ENCODE measurements at regions not wholly inside any gene's neighbourhood (a gene's known extent, or its start where the extent isn't known, plus 50 kb on each side); places are given as distances from the start of the nearest gene placed in this dataset.

GRCh38 chr1:219544163-219544846 lies 68.6 kb downstream of the ZC3H11B start:
- H3K4me1 ChIP-seq (ENCODE audit: insufficient read depth, low read length, poor library complexity, severe bottlenecking): no peaks in the 10 kb centered on the region
- no peaks in the 10 kb centered on the region for H3K9me3 ChIP-seq (ENCODE audit: low read length)
- BruUV-seq (replicated peaks): no TSS peak
- no peak overlapping the region for H2AFZ ChIP-seq (ENCODE audit: low read length)
- no peak for TF ChIP-seq CTCF (conservative IDR thresholded peaks at IDR 0.05; ENCODE audit: low read length)
- no peak for TF ChIP-seq EZH2phosphoT487 (IDR thresholded peaks at IDR 0.05; ENCODE audit: borderline replicate concordance, low read depth, low read length)
- ChIA-PET POLR2A (interaction anchor here (0.7 to 1.2 kb wide), 2 partner anchors 42 to 1497 kb away, joined by 3 read pairs; no protein-coding TSS in a partner anchor), CTCF (ENCODE audit: unreplicated experiment) (no interaction called here)
- H4K20me1 ChIP-seq (ENCODE audit: insufficient read depth, low read length): no peaks in the 10 kb centered on the region
- no peak overlapping the region for H3K4me3 ChIP-seq (ENCODE audit: low read depth, low read length, poor library complexity, severe bottlenecking)
- no peaks in the 10 kb centered on the region for H3K36me3 ChIP-seq (ENCODE audit: insufficient read depth, low read length)
- H3K79me2 ChIP-seq (ENCODE audit: insufficient read depth, low read depth, low read length): no peaks in the 10 kb centered on the region
- DNase-seq (ENCODE audit: low spot score): no peak
- no peak overlapping the region for H3K4me2 ChIP-seq (ENCODE audit: low read length)
- no peaks in the 10 kb centered on the region for H3K9me2 ChIP-seq (ENCODE audit: insufficient read depth, low read length)
- H3K27ac ChIP-seq (ENCODE audit: low read depth, low read length, poor library complexity, severe bottlenecking): no peak overlapping the region
- intact Hi-C loops (cut with micrococcal nuclease; ENCODE audit: unreplicated experiment): no loop called here

- ChIA-PET CTCF (ENCODE audit: unreplicated experiment) (no interaction called here), POLR2A (interaction anchor here (1.2 kb wide), 1 partner anchor 41 kb away, joined by 3 read pairs; no protein-coding TSS in a partner anchor)
- no peak for TF ChIP-seq CTCF (conservative IDR thresholded peaks at IDR 0.05; ENCODE audit: low read length)
- TF ChIP-seq EZH2phosphoT487 (IDR thresholded peaks at IDR 0.05; ENCODE audit: borderline replicate concordance, low read depth, low read length): no peak
- Histone ChIP-seq H3K4me2 (ENCODE audit: low read length) (no peak overlapping the region), H2AFZ (ENCODE audit: low read length) (no peak overlapping the region), H3K4me1 (ENCODE audit: insufficient read depth, low read length, poor library complexity, severe bottlenecking) (no peaks in the 10 kb centered on the region), H3K4me3 (ENCODE audit: low read depth, low read length, poor library complexity, severe bottlenecking) (no peak overlapping the region), H3K27ac (ENCODE audit: low read depth, low read length, poor library complexity, severe bottlenecking) (no peak overlapping the region), H4K20me1 (ENCODE audit: insufficient read depth, low read length) (no peaks in the 10 kb centered on the region), H3K36me3 (ENCODE audit: insufficient read depth, low read length) (no peaks in the 10 kb centered on the region), H3K79me2 (ENCODE audit: insufficient read depth, low read depth, low read length) (no peaks in the 10 kb centered on the region), H3K9me3 (ENCODE audit: low read length) (no peaks in the 10 kb centered on the region), H3K9me2 (ENCODE audit: insufficient read depth, low read length) (no peaks in the 10 kb centered on the region)
- no peak for DNase-seq (ENCODE audit: low spot score)
- BruUV-seq (replicated peaks): no TSS peak
- intact Hi-C loops (cut with micrococcal nuclease; ENCODE audit: unreplicated experiment): no loop called here
These were observed 69.9 kb downstream of the ZC3H11B start for GRCh38 chr1:219542828-219543518.

GRCh38 chr1:219541946-219542345 lies 71.0 kb downstream of the ZC3H11B start:
- intact Hi-C loops (cut with micrococcal nuclease; ENCODE audit: unreplicated experiment): no loop called here

More at GRCh38 chr1:219541946-219542345, 71.0 kb downstream of the ZC3H11B start:
- H3K9me3 ChIP-seq (ENCODE audit: low read length): no peaks in the 10 kb centered on the region
- no peak overlapping the region for H2AFZ ChIP-seq (ENCODE audit: low read length)
- BruUV-seq (replicated peaks): no TSS peak
- no peak for DNase-seq (ENCODE audit: low spot score)
- no peak overlapping the region for H3K4me3 ChIP-seq (ENCODE audit: low read depth, low read length, poor library complexity, severe bottlenecking)
- H3K4me2 ChIP-seq (ENCODE audit: low read length): no peak overlapping the region
- no peaks in the 10 kb centered on the region for H3K79me2 ChIP-seq (ENCODE audit: insufficient read depth, low read depth, low read length)
- H3K27ac ChIP-seq (ENCODE audit: low read depth, low read length, poor library complexity, severe bottlenecking): no peak overlapping the region
- no peak for TF ChIP-seq EZH2phosphoT487 (IDR thresholded peaks at IDR 0.05; ENCODE audit: borderline replicate concordance, low read depth, low read length)
- POLR2A ChIA-PET: no interaction called here
- no peaks in the 10 kb centered on the region for H3K4me1 ChIP-seq (ENCODE audit: insufficient read depth, low read length, poor library complexity, severe bottlenecking)
- CTCF ChIA-PET (ENCODE audit: unreplicated experiment): no interaction called here
- H3K36me3 ChIP-seq (ENCODE audit: insufficient read depth, low read length): no peaks in the 10 kb centered on the region
- H4K20me1 ChIP-seq (ENCODE audit: insufficient read depth, low read length): no peaks in the 10 kb centered on the region
- H3K9me2 ChIP-seq (ENCODE audit: insufficient read depth, low read length): no peaks in the 10 kb centered on the region
